Lower lobe of right lung (tissue), 2 donors: ENCODE measurements at regions not wholly inside any gene's neighbourhood (a gene's known extent, or its start where the extent isn't known, plus 50 kb on each side); places are given as distances from the start of the nearest gene placed in this dataset.
"Not testable (repeated sequence)": the region's sequence is repeated elsewhere in the genome, so short reads cannot be mapped to it uniquely, and the experiment has no call there.

Experiments
- ATAC-seq, 2 donors: fragments of 200-7000 bp; cut with Tn5 transposase; one replicate each; pipeline ENCODE4 v1.9.1; 2020 to 2022; ENCODE audit warnings: mild to moderate bottlenecking in 2 of 2, moderate library complexity in 2 of 2
- DNase-seq: peaks from one replicate; pipeline ENCODE4 v3.0.0-alpha.2; 2020
- H3K27ac ChIP-seq: fragments of 200-600 bp; one replicate; pipeline ENCODE4 v1.8.0; 2022
- H3K27me3 ChIP-seq: fragments of 200-600 bp; one replicate; pipeline ENCODE4 v1.8.0; 2022; ENCODE audit warnings: low read depth
- H3K36me3 ChIP-seq: fragments of 200-600 bp; one replicate; pipeline ENCODE4 v1.8.0; 2022; ENCODE audit warnings: mild to moderate bottlenecking
- H3K4me1 ChIP-seq: fragments of 200-600 bp; one replicate; pipeline ENCODE4 v1.8.0; 2022
- H3K4me3 ChIP-seq: fragments of 200-600 bp; one replicate; pipeline ENCODE4 v1.8.0; 2022; ENCODE audit warnings: mild to moderate bottlenecking
- H3K9me3 ChIP-seq: fragments of 200-600 bp; one replicate; pipeline ENCODE4 v1.8.0; 2022
- CTCF ChIP-seq: fragments of 200-600 bp; IDR thresholded peaks from one replicate; pipeline ENCODE4 v1.8.0; 2022; ENCODE audit warnings: antibody characterized with exemption, mild to moderate bottlenecking
- intact Hi-C: fragments of 100-400 bp; cut with DNase I; formaldehyde crosslinking; loops from one replicate; pipeline ENCODE4 v1.11.0; 2022
- donor health status: DM: no; HTN: yes; CAD: no; lungs with severe emphysema.

GRCh38 chr17:54347495-54347894 lies 524.8 kb downstream of the KIF2B start:
- intact Hi-C loops: no loop called here
- DNase-seq (no peak), ATAC-seq (no peak)
- H3K9me3 ChIP-seq: no peaks in the 10 kb centered on the region
- H3K36me3 ChIP-seq: no peaks in the 10 kb centered on the region
- no peak for TF ChIP-seq CTCF
- H3K4me1 ChIP-seq: no peaks in the 10 kb centered on the region
- H3K27ac ChIP-seq: no peak overlapping the region
- H3K4me3 ChIP-seq: no peak overlapping the region
- H3K27me3 ChIP-seq: no peaks in the 10 kb centered on the region

- H3K36me3 ChIP-seq: no peaks in the 10 kb centered on the region
- H3K9me3 ChIP-seq: no peaks in the 10 kb centered on the region
- DNase-seq: no peak
- H3K27me3 ChIP-seq: no peaks in the 10 kb centered on the region
- no peak for TF ChIP-seq CTCF
- H3K4me1 ChIP-seq: no peaks in the 10 kb centered on the region
- intact Hi-C loops: no loop called here
- H3K4me3 ChIP-seq: no peak overlapping the region
- H3K27ac ChIP-seq: no peak overlapping the region
- ATAC-seq: no peak
These were observed 525.5 kb downstream of the KIF2B start for GRCh38 chr17:54348234-54348633.

- H3K4me3 ChIP-seq: no peak overlapping the region
- H3K36me3 ChIP-seq: no peaks in the 10 kb centered on the region
- intact Hi-C loops: no loop called here
- ATAC-seq (no peak), DNase-seq (no peak)
- H3K9me3 ChIP-seq: no peaks in the 10 kb centered on the region
- H3K4me1 ChIP-seq: no peaks in the 10 kb centered on the region
- H3K27ac ChIP-seq: no peak overlapping the region
- TF ChIP-seq CTCF: no peak
- H3K27me3 ChIP-seq: no peaks in the 10 kb centered on the region
These were observed 531.2 kb downstream of the KIF2B start for GRCh38 chr17:54353789-54354525.

- DNase-seq, H3K9me3 ChIP-seq, H3K36me3 ChIP-seq, H3K4me1 ChIP-seq, H3K4me3 ChIP-seq, H3K27ac ChIP-seq, intact Hi-C loops, ATAC-seq, H3K27me3 ChIP-seq: not testable (repeated sequence)
These were observed 538.3 kb downstream of the KIF2B start for GRCh38 chr17:54361073-54361472.

- TF ChIP-seq CTCF: no peak
- intact Hi-C loops: no loop called here
- Histone ChIP-seq H3K36me3 (no peaks in the 10 kb centered on the region), H3K4me1 (no peaks in the 10 kb centered on the region), H3K4me3 (no peak overlapping the region), H3K27me3 (no peaks in the 10 kb centered on the region), H3K27ac (no peak overlapping the region), H3K9me3 (no peaks in the 10 kb centered on the region)
- DNase-seq (no peak), ATAC-seq (no peak)
These were observed 531.7 kb upstream of the TOM1L1 start for GRCh38 chr17:54368906-54369305.

GRCh38 chr17:54372069-54372749 lies 528.4 kb upstream of the TOM1L1 start:
- intact Hi-C loops: no loop called here
- Histone ChIP-seq H3K27ac (no peak overlapping the region), H3K4me3 (no peak overlapping the region), H3K27me3 (no peaks in the 10 kb centered on the region), H3K9me3 (no peaks in the 10 kb centered on the region), H3K4me1 (no peaks in the 10 kb centered on the region), H3K36me3 (no peaks in the 10 kb centered on the region)
- no peak for TF ChIP-seq CTCF
- DNase-seq: no peak
- ATAC-seq: no peak
